ENCODE measurements at regions not wholly inside any gene's neighbourhood (a gene's known extent, or its start where the extent isn't known, plus 50 kb on each side); places are given as distances from the start of the nearest gene placed in this dataset.
"Not testable (repeated sequence)": the region's sequence is repeated elsewhere in the genome, so short reads cannot be mapped to it uniquely, and the experiment has no call there.

- DNase-seq: no peak
Observed at GRCh38 chr6:67009818-67010217, 1302.8 kb upstream of the EYS start.

DNA sequence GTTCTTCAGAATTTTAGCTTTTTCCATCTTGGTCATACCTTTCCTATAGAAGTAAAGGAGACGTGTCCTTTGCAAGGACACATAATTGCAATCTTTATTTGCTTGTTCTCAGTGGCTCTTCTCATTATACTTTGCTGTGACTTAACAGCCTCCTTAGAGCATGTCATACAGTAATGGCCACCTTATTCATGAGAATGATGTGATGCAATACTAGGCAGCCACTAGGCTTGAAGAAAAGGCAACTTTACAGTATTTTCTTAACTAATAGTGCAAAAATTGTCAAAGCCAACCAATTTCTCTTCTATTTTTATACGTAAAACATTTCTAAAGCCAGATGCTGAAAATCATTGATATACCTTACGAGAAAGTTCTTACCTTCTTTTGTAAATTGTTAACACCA is 1296.8 kb upstream of the EYS start:
- no peak for DNase-seq

DNA sequence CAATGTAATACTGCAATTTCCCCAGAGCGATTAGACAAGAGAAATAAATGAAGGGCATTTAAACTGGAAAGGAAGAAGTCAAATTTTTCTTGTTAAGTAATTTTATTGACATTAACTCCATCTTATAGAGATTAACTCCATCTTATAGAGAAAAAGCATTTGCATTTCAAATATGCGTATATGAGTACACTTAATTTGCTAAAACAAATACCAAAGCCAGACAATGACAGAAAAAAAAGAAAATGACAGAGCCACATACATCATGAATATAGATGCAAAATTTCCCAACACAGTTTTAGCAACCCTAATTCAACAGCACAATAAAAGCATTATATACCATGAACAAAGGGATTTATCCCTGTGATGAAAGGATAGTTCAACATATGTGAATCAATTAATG is 1293.1 kb upstream of the EYS start:
- DNase-seq: no peak

- DNase-seq: not testable (repeated sequence)
Observed at GRCh38 chr6:66997579-66997978, 1290.6 kb upstream of the EYS start.

DNA sequence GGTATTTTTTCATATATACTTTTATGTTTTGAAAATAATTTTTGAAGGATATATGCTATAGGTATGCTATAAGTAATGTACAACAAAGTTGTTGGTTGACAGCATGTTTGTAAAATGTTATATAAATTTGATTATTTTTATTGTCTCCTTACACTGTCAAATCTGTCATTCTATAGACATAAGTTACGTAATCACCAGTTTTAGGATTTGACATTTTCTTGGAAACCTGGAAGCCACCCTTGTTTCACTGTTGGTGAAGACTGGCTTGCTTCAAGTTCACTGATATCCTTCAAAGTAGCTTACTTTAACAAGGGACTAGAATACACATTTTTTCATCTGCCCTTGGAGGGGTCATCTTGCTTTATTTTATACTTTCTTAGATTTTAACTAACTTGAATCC is 1288.6 kb upstream of the EYS start:
- DNase-seq: no peak

GRCh38 chr6:66993708-66994107 is 1286.7 kb upstream of the EYS start:
- DNase-seq: not testable (repeated sequence)

- DNase-seq: no peak
Observed at GRCh38 chr6:66993272-66993671, 1286.2 kb upstream of the EYS start.

DNA sequence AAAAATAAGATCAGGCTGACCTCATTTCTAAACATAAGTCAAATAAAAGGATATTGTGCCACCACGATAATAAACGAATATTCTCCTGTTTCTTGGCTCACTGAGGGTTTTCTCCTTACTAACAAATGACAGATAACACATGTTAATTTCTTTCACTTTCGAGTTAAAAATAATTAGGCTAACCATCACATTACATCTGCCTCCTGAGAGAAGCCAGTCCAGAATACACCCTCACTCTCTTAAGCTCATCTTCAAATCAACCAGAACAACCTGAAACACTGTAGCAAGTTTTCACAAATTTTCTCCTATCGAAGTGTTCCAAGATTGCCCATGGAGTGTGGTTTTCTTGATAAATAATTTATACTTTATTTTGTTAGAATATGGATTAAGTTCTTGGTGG is 1285.6 kb upstream of the EYS start:
- no peak for DNase-seq

DNA sequence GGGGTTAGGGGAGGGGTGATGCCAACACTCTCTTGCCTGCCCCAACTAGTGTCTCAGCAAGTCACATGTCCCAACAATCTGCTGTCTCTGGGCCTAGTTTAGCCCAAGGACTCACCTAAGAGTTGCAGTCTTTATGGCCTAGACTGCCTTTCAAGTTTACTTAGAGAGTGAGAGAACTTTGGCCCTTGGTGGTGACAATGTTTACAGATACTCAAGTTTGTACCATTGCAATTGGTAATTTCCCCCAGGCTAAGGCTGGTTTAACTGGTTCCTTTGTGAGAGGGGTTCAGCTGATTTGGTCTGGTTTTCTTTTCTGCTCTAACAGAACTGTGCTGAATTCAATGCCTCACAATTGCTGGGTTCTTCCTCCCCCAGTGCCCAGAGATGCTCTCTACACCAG is 1279.9 kb upstream of the EYS start:
- no peak for DNase-seq

DNA sequence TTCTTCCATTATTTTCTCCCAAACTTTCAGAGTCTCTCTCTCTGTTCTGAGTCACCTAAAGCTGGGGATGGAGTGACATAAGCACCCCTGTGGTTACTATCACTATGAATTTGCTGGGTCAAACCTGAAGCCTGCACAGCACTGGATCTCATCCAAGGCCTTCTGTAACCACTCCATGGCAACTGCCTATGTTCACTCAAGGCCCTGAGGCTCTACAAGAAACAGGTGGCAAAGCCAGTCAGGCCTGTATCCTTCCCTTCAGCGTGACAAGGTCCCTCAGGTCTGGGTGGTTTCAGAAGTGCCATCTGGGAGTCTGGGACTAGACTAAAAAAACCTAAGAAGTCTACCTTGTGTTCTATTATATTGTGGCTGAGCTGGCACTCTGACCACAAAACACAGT is 1278.8 kb upstream of the EYS start:
- no peak for DNase-seq

- no peak for DNase-seq
Observed at GRCh38 chr6:66970373-66970772, 1263.3 kb upstream of the EYS start.

DNA sequence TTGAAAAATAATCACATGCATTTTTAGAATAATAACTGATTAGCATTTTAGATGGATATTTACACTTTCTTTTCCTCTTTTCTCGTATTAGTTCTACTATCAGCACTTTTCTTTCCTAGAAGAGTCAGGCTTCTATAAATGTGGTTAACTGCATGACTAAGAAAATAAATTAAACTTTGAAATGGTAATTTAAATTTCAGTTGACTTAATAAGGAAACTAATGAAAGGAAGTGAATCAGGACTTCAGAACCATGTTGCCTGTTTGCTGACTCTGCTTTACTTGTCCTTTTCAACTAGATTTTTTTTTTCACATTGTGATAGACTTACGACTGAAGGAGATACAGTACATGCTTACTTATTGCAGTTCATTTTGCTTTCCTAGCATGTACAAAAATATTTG is 1258.2 kb upstream of the EYS start:
- no peak for DNase-seq

DNA sequence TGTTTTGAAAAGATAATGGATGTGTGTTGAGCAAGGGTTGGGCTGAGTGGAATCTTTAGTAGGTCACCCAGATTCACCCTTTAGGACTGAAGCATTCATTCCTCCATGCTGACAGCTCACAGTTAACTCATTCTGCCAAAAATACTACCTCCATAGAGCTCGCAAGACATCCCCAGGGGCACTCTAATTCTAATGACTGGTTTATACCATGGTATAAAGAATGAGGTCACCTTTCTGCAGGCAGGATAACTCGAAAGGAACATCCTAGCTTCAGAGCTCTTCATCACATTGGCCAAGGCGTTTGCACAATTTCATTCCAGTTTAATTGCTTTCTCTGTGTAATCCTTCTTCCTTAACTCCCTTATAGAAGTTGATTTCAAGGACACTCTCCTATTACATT is 1257.2 kb upstream of the EYS start:
- no peak for DNase-seq

- no peak for DNase-seq
Observed at GRCh38 chr6:66962082-66962481, 1255.1 kb upstream of the EYS start.

DNA sequence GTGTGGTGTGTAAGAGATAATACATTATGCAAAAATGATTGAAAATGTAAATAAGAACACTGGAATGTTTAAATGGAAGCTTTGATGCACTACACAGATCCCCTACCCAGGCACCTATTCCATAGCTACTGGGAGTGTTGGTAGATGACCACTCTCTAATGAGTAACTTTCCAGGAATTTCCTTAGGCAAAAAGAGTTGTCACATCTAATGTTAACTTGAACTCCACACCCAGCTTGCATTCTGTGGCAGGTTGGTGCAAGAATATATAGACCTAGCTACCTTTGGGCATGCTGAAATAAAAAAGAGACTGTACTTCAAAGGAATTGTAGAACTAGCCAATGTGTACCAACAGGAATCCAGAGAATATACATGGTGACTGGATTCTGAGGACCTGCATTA is 1254.2 kb upstream of the EYS start:
- DNase-seq: no peak

GRCh38 chr6:66949191-66949661 is 1242.2 kb upstream of the EYS start:
- no peak for DNase-seq

GRCh38 chr6:66948106-66948505 is 1241.1 kb upstream of the EYS start:
- DNase-seq: no peak

GRCh38 chr6:66940003-66940402 is 1233.0 kb upstream of the EYS start:
- DNase-seq: no peak

DNA sequence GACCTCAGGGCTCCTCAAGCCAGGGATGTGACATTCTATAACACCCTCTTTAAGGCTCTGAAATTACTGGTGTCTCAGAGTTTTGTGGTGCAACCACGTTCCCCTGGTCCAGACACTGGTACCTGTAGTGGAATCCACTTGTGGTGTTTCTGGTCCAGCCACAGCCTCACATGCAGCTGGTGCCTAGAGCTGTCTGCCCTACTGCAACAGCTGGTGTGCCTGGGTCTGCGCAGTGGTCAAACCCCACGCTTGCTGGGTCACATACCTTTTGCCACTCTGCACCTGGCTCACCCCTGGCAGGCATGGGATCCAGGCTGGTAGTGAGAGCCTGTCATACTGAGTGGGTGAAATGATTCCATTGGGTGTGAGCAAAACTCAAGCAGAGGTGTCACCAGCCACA is 1230.2 kb upstream of the EYS start:
- DNase-seq: no peak

DNA sequence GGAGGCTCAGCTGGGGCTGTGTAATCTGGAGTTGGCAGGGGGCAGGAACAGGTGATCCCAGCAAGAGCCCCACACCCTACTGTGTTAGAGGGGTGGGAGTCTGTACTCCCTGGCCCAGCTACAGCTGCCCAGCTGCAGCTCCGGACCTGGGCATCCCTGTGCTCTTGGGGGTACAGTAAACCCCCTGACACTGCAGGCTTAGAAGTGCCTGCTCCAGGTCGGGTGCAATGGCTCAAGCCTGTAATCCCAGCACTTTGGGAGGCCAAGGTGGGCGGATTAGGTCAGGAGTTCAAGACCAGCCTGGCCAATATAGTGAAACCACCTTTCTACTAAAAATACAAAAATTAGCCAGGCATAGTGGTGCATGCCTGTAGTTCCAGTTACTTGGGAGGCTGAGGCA is 1228.6 kb upstream of the EYS start:
- no peak for DNase-seq

DNA sequence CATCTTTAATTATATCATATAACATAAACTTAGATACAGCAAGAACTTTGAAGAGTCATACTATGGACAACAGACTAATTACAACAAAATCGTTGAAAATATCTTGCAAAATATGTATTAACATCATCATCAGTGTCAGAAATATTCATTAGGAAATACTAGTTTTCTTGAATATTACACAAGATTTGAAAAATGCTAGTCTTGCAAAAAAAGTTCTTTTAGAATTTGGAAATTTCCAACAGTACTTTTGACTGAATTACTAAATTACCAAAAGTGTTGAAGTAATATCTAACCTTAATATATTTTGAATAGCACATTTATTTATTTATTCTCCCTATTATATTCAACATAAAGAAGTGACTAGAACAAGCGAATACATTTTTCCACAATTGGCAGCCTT is 1224.8 kb upstream of the EYS start:
- DNase-seq: no peak

GRCh38 chr6:66930559-66931290 is 1223.7 kb upstream of the EYS start:
- DNase-seq: no peak

GRCh38 chr6:66926060-66926459 is 1219.0 kb upstream of the EYS start:
- DNase-seq: no peak

DNA sequence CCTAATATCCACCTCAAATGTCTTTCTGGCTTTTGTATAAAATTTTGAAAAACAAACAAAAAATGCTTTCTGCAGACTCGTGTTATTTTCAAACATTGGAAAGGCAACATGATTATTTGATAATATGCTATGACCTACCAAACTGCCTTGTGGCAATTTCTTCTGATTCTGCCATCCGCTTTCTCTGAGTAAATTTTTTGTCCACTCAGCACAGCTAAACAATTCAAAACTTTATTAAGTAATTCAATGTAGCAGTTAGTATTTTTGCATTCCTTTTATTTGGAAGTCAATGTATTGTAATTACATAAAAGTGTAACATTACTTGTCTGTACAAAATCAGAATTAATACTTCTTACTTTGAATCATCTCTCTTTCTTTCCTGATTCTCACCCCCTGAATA is 1206.6 kb upstream of the EYS start:
- DNase-seq: no peak

DNA sequence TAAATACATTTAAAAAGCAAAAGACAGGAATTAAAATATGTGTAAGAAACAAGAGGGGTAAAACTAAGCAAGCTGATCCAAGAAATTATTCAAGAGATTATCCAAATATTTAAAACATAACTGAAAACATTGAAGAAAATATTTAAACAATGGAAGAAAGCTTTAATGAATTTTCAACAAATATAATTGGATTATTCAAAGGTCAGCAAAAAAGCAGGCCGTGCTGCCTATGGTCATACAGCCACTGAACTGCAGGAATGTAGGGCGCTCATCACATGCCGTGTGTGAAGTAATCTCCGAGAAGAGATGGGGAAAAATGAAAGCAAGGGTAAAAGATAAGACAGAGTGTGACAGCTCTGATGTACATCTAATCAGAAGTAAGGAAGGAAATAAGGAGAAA is 1195.4 kb upstream of the EYS start:
- no peak for DNase-seq
